Activated T-helper 1 cell treated with anti-CD3 and anti-CD28 coated beads, Interleukin-2, amount 50 U/mL, for 16 hours (primary cell): ENCODE measurements at regions not wholly inside any gene's neighbourhood (a gene's known extent, or its start where the extent isn't known, plus 50 kb on each side); places are given as distances from the start of the nearest gene placed in this dataset.
"Not testable (repeated sequence)": the region's sequence is repeated elsewhere in the genome, so short reads cannot be mapped to it uniquely, and the experiment has no call there.

Source experiments
- DNase-seq, 2 donors: peaks; one replicate each; pipeline ENCODE4 v3.0.0-alpha.2; 2020; ENCODE audit warnings: low read depth in 1 of 2, low spot score in 1 of 2

DNA sequence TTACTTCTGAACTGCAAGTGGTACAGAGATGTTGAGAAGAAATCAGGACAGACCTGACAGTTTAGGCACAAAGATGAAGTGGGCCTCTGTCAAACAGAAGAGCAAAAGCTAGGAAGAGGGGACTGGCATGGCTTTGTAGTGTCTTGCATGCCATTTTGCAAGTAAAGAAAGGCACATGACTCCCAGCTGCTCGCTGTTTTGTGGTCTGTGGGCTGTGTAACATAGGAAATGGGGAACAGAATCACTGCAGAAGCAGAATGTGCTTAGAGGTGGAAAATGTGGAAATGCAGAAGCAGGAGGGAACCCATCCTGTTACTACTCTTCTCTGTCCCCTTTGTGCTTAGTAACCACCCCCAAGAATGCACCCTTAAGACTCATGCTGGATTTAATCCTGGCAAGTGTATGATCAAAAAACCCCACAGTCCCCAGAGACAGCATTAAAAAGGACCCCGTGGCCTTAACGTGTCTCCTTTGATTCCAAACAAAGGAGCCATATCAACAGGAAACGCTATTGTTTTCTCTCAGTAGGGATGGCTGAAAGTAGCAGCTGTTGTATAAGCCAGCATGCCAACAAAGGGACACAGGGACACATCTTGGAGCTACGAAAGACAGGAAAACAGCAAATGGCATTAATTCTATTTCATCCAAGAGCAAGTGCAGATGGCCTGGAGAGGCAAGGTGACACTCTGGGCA, 177.6 kb upstream of the GLRA2 start:
- DNase-seq = no peak

DNA sequence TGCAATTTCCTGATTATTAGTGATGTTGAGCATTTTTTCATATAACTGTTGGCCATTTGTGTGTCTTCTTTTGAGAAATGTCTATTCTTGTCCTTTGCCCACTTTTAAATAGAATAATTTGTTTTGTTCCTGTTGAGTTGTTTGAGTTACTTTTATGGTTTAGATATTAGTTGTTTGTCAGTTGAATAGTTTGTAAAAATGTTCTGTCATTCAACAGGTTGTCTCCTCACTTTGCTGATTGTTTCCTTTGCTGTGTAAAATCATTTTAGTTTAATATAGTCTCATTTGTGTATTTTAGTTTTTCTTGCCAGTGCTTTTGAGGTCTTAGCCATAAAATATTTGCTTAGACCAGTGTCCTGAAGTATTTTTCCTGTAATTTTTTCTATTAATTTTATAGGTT, 181.8 kb upstream of the GLRA2 start:
- DNase-seq = no peak

DNA sequence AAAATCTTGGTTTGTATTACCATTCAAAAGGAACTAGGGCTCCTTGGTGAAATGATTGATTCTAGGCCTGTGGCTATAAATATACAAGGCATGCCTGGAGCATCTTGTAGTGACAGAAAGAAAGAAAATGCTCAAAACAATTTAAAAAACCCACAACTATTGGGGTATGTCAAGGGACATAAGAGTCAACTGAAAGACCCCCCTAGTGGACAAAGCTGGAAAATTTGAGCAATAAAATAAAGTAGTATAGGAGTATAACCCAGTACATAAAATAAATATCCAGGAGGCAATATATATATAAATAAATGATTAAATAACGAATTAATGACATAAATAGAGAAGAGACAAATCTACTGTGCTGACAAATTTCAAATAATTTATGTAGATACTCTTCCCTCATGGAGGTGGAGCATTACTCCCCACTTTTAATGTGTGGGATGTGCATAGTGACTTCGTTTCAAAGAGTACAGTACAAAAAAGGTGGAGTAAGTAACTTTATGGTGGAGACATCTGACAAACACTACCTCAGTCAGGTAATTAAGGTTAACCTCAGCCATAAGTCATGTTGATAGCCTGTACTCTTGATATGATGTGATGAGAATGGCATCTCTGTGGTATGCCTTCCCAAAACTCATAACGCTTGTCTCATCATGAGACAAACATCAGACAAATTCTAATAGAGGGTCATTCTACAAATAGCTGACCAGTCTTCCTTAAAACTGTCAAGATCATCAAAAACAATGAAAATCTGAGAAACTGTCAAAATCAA, 185.0 kb upstream of the GLRA2 start:
- no peak for DNase-seq

DNA sequence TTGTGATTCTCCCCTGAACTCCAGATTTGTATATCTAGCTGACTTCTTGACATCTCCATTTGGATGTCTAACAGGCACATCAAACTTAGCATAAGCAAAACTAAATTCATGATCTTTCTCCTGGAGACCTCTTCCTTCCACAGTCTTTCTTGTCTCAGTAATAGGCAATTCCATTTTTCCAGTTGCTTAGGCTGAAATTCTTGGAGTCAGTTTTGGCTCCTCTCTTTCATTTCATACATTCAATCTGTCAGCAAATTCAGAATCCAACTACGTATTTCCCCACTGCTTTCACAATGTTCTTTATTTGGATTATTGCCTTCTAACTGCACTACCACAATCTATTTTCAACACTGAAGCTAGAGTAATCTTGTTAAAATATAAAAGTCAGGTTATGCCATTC, 219.9 kb upstream of the GLRA2 start:
- no peak for DNase-seq

DNA sequence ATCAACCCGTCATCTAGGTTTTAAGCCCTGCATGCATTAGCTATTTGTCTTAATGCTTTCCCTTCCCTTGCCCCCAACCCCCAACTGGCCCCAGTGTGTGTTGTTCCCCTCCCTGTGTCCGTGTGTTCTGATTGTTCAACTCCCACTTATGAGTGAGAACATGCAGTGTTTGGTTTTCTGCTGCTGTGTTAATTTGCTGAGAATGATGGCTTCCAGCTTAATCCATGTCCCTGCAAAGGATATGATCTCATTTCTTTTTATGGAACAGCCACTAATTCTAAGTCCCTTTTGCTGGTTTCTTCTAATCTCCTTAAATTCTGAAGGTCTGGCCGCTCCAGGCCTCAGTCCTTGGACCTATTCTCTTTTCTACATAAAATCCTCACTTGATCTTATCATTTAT, 220.4 kb upstream of the GLRA2 start:
- not testable (repeated sequence) for DNase-seq

DNA sequence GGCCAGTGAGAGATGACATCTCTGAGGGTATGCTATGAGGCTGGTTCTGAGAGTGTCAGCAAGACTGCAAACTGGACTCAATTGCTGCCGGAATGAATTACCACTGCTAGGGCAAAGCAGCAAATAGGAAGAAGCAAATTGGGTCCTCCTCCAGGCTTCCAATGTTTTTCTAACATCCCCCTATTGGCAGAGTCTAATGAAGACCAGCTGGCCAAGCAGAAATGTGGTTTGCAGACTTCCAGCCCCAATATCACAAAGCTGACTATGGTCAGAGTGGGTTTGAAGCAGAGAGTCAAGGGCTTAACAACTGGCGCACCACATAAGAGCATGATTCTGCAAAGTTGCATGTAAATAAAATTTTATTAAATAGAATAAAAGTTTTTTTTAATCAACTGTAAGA, 225.4 kb upstream of the GLRA2 start:
- DNase-seq = no peak

DNA sequence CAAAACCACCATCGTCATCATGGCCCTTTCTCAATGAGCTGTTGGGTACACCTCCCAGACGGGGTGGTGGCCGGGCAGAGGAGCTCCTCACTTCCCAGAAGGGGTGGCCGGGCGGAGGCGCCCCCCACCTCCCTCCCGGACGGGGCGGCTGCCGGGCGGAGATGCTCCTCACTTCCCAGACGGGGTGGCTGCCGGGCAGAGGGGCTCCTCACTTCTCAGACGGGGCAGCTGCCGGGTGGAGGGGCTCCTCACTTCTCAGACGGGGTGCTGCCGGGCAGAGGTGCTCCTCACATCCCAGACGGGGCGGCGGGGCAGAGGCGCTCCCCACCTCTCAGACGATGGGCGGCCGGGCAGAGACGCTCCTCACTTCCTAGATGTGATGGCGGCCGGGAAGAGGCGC, 226.8 kb upstream of the GLRA2 start:
- DNase-seq = not testable (repeated sequence)

DNA sequence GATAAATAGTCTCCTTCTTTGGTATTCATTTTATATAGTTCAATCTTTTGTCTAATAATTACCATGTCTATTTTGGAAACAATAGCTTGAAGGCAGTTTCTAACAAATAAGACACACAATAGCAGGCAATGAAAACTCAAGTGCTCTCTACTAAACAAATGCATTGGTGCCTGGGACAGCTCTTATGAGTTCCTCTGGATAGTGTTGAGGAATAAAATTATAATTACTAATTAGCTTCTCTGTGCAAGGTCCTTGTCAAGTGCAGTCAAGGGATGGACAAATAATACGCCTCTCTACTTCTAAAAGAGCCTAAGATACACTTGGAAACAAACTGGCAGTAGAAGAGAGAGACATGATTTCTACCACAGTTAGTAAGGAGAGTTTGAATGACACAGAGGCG, 229.0 kb upstream of the GLRA2 start:
- DNase-seq = no peak

DNA sequence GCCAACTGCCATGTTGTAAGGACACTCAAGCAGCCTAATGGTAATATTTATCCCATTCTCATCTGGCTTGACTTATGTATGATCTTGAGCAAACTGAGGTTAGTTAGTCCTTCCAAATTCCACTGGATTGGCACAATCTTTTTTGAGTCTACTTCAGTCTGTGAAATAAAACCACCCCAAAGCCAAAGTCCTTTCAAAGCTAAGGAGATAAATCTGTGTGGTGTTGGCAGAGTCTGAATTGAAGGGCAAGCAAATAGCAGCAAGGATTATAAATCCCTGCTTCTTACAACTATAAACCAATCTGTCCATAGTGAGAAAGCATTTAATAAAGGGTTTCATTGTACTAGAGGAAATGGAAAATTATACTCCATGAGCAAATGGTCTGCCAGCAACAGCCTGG, 233.9 kb upstream of the GLRA2 start:
- no peak for DNase-seq

DNA sequence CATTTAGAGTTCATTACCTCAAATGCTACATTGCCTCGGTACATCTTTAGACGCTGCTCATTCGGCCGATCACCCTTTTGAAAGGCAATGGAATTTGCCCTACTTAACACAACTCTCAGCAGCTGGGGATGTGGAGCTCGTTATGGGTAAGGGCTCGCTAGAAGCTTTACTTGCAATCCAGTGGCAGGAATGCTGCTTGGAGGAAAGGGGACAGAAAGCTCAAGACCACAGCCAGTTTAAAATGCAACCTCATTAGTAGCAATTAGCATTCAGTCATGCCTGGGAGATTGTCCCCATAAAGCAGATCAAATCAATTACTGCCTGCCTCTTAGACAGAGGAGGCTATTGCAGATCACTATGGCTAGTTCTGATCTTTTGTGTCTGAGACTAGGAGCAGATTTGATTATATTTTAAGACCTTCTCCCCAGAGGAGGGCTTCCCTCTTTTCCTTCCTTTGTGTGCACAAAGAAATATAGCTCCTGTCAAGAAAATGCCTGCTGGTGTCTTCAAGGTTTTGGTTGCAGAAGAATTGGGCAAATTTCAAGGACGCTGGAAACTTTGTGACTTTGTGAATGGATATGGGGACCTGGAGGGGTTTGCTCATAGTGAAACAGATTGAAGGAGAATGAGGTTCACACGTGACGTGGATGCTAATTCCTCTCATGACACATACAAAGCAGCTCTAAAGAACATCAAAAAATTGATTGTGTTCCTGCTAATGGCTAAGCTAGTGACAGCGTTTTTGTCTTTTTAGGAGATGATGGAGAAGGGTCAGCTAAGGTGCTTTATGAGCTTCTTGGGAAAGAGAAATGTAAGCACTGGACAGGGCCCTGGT, 237.5 kb upstream of the GLRA2 start:
- DNase-seq = no peak

DNA sequence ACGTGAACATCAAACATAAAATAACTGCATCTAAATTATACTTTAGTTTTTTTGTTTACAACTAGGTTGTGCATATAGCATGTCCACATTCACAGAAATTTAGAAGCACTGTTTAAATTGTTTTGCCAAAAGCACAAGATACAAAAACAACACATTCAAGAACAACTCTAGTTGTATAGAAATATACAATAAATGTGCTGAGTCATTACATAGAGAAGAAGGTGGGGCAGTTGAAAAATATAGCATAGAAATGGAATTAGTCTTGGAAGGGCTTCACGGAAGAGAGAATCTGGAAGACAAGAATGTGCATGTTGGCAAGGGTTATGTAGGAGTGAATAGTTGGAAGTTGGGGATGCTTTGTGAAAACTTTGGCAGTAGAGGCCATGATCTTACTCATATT, 239.0 kb upstream of the GLRA2 start:
- no peak for DNase-seq

DNA sequence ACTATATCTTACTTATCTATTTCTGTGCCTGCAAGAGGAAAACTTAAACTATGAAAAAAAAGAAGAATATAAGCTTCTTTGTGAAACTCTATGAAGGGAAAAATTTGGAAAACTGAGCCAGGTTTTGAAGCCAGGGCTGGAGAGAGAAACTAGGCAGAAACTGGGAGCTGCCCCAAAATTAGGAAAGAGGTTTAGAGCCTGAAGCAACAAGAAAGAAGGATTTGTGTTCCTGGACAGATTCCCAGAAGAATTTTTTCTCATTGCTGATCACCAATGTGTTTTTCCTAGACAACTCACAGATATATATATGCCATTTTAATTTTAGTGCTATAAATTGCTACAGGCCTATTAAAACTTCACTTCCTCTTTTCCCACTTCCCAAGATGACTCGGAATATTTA, 245.0 kb upstream of the GEMIN8 start:
- no peak for DNase-seq

DNA sequence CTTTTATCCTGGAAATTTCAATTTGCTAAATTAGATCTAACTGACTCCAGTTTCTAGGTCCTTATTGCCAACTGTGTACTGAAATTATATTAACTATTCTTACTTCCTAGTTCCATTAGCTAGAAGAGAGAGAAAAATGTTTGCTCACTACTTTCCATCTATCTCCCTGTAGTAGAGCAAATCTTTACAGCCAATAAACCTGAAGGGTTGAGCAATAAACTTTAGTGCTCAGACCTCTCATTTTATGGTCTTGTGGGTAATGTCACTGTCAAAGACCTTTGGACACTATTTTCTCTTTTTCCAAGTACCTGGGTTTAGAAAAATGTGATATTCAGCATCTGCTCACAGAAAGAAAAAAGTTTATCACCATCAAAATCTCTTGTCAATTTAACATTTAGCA, 237.5 kb upstream of the GEMIN8 start:
- no peak for DNase-seq

DNA sequence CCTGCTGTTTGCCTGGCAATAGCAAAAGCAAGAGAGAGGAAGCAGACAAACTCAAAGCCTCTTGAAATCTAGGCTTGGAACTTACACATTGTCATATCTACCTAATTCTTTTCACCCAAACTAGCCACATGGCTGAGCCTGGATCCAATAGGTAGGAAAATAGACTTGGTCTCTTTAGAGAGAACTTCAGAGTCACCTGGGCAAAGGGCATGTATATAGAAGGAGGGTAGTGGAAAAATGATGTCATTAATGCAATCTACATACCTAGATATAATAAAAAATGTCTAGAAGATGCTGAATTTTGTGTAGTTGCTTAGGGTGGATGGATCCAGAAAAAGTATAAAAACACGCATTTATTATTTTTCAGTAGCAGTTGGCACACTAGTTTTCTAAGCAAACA, 237.0 kb upstream of the GEMIN8 start:
- no peak for DNase-seq

DNA sequence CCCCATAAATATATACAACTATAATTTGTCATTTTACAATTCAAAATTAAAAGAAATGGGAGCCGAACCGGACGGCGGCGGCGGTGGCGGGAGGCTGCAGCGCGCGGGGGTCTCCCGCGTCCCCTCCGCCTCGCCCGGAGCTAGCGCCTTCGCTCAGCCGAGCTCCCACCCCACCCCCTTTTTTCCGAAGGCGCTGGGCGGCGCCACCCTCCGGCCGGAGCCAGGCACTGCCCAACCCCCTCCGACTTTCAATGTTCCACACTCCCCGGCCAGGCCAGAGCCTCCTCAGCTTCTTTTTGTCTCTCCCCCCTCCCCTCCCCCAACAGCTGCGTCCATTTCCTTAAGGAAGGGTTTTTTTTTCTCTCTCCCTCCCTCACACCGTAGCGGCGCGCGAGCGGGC, 214.1 kb upstream of the GEMIN8 start:
- DNase-seq = no peak

DNA sequence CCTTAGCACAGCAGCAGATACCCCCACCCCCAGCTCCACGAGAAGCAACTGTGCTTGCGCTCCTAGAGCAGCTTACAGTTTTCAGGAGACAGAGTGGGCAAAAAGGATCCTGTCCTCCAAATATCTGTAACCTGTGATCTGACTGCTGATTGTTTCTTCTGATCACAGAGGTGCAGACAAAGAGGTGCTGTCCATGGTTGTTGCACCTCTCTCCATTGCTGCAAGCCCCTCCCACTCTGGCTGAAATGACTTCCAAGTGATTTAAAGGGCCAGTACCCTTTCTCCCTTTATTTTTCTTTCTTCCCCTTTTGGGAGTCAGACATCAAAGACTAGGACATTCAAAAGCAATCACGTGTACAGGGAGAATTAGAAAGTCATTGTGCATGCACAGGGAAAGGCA, 205.3 kb upstream of the GEMIN8 start:
- DNase-seq = no peak

DNA sequence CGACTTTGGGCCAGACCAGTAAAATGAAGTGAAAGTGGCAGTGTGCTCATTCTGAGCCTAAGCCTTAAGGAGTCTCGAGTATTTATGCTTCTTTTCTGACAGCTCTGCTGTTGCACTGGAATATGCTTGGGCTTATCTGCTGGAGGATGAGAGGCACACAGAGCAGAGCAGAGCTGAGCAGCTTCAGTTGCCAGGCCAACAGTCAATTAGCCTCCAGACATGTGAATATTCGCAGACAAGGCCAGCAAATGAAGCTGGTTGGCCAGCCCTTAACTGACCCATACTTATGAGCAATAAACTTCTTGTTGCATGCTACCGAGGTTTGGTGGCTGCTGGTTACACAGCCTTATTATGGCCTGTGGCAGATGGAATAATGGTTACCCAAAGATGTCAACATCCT, 203.0 kb upstream of the GEMIN8 start:
- DNase-seq = no peak

DNA sequence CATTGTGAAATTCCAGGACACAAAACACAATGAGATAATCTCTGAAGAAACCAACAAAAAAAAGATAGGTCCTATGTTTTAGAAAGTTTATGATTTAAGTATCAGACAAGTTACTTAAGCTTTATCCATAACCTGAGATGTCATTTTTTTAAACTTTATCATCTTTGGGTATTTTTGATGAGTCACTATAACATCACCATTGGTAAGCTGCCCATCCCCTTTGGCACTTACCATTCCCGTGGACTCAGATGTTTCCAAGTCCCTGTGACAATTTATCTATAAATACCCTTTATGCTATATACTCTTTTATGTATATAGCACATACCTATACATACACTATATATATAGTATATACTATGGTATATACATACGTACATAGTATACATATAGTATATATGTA, 198.9 kb upstream of the GEMIN8 start:
- DNase-seq = no peak

DNA sequence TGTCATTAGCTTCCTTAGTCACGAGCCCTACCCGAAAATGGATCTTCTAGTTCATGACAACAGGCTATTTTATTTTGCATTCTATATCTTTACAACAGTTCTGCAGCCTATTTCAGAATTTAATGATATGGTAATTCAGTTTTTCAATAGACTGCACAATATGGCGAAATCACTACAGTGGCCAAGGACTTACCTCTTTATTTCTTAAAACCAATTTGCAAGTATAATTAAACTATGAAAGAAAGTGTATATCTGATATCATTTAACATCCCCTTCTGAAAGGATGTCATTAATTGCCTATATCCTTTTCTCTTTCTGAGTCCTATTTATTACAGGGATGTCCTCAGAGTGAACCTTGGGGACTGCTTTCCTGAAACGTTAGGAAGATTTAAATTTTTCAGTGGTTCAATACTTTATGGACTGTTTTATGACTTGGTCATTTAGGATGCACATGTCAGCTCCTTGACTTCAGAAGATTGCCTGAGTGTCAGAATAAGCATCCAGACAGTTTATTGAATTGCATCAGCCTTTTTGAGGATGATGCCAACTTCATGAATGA, 190.8 kb upstream of the GEMIN8 start:
- no peak for DNase-seq

DNA sequence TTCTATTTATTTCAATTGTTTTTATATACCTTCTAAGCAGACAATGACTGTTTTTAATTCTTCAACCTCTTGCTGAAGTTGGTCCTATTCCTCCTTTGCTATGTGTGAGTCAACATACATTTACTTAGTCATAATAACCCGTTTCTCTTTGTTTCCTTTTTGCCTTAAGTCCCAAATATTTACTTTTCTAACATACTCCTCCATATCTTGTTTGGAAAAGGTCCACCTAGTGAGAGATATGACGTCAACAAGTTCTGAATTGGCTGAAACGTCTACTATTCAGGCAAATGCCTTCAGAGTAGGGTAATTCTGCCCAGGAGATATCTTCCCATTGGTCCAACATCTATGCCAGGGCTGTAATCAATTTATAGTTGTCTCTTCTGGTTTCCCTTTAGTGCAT, 179.3 kb upstream of the GEMIN8 start:
- no peak for DNase-seq

DNA sequence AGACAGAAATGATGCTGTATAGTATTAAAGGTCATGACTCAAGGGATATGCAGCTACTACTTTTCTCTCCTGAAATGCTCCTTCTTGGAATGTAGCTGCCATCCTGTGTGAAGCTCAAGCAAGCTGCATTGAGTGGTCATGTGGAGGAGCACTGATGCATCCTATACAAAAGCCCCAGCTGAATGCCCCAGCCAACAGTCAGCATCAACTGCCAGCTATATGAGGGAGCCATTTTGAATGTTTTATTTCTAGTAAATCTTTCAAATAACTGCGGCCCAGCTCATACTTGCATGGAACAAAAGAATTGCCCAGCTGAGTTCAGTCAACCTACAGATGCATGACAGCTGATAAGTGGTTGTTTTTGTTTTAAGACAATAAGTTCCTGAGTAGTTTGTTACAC, 165.0 kb upstream of the GEMIN8 start:
- DNase-seq = no peak

DNA sequence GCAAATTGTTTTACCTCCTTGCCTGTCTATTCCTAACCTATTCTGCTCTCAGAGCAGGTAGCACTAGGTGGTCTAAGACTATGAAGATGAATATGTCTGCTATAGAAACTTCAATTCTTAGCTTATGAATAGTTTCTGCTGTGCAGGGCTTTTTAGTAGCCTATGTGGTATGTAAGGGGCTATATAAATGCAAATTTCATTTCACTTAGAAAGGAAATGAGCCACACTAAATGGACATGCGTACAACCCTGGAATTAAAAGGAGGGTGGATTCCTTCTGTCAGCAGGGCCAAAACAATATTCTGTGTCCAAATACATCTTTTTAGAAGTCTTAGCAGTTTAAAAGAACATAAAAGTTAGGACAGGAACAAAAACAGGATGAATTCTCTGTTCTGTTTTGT, 163.9 kb upstream of the GEMIN8 start:
- no peak for DNase-seq
